WTC11 (cell line): ENCODE measurements at regions not wholly inside any gene's neighbourhood (a gene's known extent, or its start where the extent isn't known, plus 50 kb on each side); places are given as distances from the start of the nearest gene placed in this dataset.

Source experiments
- CREM ChIP-seq: sonication (generic); formaldehyde crosslinking; IDR thresholded peaks from 2 replicates; pipeline ENCODE4 v1.8.1; 2022; ENCODE audit warnings: mild to moderate bottlenecking, missing genetic modification reagents, moderate library complexity
- TF ChIP-seq, protein P1 (sequence below): sonication (generic); formaldehyde crosslinking; IDR thresholded peaks from 2 replicates; pipeline ENCODE4 v1.8.1; 2022; ENCODE audit warnings: mild to moderate bottlenecking, moderate library complexity, missing genetic modification reagents

DNA sequence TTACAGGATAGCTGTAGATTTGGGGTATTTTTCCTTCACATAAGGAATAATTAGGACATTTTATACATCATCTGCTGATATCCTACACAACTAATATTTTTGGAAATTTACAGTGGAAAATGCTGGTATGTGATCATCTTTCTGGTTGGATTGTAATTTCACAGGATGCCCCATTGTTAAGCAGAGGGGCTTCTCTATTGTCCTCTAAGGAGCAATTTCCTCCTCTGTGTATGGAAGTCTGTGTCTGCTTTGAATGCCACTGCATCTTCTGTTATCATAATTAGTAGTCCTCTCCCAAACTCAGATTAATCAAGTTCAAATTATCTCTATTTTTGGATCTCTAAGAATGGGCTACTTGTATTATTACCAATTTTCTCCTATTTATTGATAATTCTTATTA, 988.1 kb upstream of the B3GALT2 start:
- TF ChIP-seq CREM (CRISPR knock-in tag): no peak
- TF ChIP-seq, protein P1, sequence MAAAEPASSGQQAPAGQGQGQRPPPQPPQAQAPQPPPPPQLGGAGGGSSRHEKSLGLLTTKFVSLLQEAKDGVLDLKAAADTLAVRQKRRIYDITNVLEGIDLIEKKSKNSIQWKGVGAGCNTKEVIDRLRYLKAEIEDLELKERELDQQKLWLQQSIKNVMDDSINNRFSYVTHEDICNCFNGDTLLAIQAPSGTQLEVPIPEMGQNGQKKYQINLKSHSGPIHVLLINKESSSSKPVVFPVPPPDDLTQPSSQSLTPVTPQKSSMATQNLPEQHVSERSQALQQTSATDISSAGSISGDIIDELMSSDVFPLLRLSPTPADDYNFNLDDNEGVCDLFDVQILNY (CRISPR knock-in tag): no peak
